GM12872 (cell line): ENCODE measurements at regions not wholly inside any gene's neighbourhood (a gene's known extent, or its start where the extent isn't known, plus 50 kb on each side); places are given as distances from the start of the nearest gene placed in this dataset.

Experiments
- TF ChIP-seq, protein P1 (sequence below): IDR thresholded peaks from 3 replicates; pipeline ENCODE4 v1.5.1; 2011; ENCODE audit warnings: low read depth, mild to moderate bottlenecking, low read length, moderate library complexity; ENCODE audit not compliant: insufficient read depth

- TF ChIP-seq, protein P1, sequence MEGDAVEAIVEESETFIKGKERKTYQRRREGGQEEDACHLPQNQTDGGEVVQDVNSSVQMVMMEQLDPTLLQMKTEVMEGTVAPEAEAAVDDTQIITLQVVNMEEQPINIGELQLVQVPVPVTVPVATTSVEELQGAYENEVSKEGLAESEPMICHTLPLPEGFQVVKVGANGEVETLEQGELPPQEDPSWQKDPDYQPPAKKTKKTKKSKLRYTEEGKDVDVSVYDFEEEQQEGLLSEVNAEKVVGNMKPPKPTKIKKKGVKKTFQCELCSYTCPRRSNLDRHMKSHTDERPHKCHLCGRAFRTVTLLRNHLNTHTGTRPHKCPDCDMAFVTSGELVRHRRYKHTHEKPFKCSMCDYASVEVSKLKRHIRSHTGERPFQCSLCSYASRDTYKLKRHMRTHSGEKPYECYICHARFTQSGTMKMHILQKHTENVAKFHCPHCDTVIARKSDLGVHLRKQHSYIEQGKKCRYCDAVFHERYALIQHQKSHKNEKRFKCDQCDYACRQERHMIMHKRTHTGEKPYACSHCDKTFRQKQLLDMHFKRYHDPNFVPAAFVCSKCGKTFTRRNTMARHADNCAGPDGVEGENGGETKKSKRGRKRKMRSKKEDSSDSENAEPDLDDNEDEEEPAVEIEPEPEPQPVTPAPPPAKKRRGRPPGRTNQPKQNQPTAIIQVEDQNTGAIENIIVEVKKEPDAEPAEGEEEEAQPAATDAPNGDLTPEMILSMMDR, result no peak
Observed at GRCh38 chr10:23613900-23614299, 175.0 kb downstream of the OTUD1 start.

DNA sequence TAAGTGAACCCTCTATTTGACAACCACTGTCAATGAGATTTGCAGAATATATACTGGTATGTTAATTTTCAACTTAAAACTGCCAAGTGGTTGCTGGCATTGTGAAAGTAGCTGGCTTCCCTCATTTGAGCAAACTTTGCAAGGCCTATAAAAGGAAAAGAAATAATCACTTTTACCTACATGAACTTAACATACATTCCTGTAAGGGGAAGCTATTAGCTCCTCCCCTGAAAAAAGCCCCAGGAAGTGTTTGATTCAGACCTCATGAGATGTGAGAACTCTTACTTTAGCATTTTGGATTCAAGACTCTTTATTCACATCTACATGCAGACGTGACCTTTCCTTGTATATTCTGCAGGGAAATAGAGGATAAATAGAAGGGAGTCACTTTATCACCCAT, 175.6 kb downstream of the OTUD1 start:
- TF ChIP-seq, protein P1, result no peak

GRCh38 chr10:23630376-23630775, 191.5 kb downstream of the OTUD1 start:
- TF ChIP-seq, protein P1, result no peak

DNA sequence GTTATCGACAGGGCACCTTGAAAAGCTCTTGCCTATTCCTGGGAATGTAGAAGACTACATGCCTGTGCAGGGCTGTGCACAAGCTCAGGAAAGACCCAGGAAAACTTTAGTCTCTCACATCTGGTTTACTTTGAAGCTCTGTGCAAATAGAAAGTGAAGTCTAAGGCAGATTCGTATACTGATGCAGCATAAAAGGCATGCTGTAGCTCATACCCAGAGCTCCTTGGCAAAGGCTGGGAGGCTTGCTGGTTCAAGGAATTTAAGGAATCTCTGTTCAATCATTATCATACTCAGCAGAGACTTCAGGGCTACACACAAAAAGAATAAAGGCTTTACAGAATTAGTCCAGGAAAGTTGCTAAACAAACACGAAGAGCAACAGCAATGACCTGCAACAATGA, 192.0 kb downstream of the OTUD1 start:
- TF ChIP-seq, protein P1, result no peak

DNA sequence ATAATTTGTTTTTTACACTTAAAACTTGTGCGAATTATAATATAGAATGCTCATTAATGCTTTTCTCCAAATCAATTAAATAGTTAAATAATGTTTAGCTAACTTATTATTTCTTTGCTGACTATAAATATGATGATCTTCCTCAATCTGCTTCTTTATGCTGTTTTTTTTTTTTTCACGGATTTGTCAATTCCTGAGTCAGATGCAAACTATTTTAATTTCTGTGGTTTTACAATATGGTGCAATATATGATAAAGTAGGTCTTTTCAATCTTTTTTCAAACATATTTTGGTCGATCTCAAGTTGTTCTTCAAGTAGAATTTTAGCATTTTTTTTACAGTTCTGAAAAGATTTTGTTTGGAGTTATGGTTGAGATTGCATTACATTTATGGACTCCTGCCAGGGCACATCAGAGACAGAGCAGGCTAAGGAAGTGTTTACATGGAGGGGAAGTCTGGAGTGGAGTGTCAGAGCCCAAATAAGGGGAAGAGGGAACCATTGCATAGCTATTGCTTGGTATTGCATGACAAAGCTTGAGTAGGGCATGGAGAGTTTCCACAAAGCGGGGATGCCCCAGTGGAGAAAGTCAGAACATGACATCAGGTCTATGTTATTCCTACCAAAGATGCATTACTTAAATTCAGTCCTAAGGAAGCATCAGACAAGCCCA, 204.4 kb downstream of the OTUD1 start:
- TF ChIP-seq, protein P1, result no peak

- TF ChIP-seq, protein P1, result no peak
Observed at GRCh38 chr10:23648618-23649017, 209.7 kb downstream of the OTUD1 start.

DNA sequence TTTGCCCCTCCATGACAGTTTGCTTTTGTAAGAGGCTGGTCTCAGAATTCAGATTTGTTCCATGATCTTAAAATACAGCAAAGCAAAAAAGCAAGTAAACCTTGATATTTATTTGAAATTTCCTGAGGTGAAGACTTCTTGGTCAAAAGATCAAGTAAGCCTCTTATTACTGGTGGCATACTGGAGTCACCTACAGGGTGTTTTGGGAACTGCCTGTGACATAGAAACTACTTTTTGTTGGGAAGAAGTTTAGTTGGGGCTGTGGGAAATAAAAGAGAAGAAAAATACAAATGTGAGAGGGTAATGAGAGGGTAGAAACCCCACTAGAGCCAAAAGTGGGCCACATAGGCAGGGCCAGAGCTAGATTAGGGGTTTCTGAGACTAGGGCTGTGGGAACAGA, 217.9 kb downstream of the OTUD1 start:
- TF ChIP-seq, protein P1, result peak; percentile 57

DNA sequence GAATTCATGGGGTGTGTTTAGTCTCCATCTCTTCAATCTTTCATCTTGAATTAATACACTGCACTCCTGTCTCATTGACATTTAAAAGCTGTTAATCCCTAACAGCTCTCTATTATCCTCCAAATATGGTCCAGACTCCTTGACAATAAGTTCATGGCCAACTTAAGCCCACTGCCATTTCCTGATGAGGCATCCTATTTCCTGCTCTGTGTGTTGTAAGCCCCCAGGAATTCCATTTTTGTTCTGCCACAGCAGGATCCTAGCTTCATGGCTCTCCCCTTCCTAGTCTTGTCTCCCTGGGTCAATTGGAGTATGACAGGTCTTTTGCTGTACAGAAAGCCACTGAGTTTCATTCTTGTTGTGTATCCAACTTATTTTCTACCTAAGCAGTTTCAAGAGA, 218.8 kb downstream of the OTUD1 start:
- TF ChIP-seq, protein P1, result no peak
